ENCODE measurements at regions not wholly inside any gene's neighbourhood (a gene's known extent, or its start where the extent isn't known, plus 50 kb on each side); places are given as distances from the start of the nearest gene placed in this dataset.
A peak's percentile ranks its signal among the peaks of the same experiment; 100 is the strongest.
"Not testable (repeated sequence)": the region's sequence is repeated elsewhere in the genome, so short reads cannot be mapped to it uniquely, and the experiment has no call there.

DNA sequence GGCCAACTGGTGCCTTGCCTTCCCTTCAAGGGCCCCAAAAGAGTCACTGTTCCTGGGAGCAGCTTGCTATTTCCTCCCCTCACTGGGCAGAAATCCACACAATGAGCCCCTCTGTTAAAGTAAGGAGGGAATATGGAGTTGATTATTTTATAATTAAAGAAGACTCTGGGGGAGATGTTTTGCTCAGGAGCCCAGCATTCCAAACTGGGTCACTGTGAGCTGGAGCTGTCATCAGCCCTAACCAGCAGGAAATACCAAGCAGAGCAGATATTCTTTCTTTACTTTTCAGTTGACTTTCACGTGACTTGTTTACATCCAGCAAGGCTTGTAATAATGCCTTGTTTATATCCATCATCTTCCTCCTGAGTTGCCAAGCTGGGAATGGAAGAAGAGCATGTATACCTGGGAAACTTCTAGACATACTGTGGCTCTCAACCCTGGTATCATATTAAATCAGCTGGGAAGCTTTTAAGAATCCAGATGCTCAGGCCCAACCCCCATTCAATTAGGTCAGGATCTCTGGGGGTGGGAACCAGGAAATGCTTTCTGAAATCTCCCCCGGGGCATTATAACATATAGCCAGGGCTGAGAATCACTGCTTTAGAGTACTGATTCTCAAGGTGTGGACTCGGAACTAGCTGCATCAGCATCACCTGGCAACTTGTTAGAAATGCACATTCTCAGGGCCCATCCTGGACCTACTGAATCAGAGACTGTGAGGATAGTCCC, 175.6 kb upstream of the MYLIP start:
- DNase-seq, result no peak

DNA sequence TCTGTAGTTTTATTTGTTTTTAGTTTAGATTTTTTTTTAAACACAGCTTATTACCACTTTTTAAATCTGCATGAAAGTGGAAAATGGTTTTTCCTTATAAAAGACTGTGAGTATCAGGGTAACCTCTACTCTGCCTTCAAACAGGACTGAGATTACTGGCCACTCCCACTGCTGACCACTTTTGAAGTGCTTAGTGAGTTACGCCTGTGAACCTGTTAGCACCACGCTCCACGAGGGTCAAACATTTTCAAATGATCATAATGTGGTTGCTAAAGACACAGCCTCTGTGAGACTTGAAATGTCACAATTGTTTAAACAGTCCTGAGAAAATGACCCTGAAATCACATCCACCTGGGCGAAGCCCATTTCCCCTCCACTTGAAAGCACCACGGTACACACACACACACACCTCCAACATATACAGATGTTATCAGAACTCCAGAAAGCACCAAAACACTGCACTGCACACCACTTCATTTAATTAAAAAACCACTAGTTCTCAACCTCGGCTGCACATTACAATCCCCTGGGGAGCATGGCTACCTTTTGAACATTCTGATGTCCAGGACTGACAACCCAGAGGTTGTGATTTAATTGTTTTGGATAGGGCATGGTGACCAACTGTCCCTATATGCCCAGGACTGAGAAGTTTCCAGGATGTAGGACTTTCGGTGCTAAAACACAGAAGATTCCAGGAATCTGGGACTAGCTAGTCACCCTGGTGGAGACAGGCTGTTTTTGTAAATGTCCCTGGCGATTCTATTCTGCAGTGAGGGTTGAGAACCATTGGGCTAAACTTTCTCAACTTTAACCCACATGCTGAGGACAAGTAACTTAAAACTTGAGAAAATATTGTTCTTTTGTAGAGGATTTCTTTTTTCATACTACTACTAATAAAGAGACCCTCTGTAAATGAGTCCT, 176.4 kb upstream of the MYLIP start:
- no peak for DNase-seq

DNA sequence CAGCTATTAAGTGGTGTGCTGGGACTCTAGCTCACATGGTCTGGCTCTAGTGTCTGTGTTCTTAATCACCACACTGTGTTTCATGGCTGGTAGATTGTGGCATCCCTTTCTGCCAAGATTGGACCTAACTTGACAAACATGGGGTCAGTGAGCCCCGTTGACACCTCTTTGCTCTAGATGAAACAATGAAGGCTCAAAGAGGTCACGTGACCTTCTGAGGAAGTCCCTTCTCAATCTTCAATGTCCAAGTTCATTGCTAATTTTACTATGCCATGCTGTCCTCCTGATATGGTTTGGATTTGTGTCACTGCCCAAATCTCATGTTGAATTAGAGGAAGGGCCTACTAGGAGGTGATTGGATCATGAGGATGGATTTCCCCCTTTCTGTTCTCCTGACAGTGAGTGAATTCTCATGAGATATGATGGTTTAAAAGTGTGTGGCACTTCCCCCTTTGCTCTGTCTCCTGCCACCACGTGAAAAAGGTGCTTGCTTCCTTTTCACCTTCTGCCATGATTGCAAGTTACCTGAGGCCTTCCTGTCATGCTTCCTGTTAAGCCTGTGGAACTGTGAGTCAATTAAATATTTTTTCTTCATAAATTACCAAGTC, 177.8 kb upstream of the MYLIP start:
- no peak for DNase-seq

DNA sequence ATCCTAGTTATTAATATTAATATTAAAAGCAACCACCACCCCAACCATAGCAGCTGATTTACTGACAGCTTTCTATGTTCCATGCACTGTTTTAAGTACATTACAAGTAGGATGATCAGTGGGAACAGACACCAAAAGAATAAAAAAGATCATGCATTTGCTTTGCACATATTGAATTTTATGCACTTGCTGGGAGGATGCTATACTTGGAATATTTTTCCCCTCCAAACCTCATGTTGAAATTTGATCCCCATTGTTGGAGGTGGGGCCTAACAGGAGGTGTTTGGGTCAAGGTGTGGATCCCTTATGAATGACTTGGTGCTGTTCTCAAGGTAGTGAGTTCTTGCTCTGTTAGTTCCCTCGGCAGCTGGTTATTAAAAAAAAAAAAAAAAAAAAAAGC, 178.9 kb upstream of the MYLIP start:
- no peak for DNase-seq

DNA sequence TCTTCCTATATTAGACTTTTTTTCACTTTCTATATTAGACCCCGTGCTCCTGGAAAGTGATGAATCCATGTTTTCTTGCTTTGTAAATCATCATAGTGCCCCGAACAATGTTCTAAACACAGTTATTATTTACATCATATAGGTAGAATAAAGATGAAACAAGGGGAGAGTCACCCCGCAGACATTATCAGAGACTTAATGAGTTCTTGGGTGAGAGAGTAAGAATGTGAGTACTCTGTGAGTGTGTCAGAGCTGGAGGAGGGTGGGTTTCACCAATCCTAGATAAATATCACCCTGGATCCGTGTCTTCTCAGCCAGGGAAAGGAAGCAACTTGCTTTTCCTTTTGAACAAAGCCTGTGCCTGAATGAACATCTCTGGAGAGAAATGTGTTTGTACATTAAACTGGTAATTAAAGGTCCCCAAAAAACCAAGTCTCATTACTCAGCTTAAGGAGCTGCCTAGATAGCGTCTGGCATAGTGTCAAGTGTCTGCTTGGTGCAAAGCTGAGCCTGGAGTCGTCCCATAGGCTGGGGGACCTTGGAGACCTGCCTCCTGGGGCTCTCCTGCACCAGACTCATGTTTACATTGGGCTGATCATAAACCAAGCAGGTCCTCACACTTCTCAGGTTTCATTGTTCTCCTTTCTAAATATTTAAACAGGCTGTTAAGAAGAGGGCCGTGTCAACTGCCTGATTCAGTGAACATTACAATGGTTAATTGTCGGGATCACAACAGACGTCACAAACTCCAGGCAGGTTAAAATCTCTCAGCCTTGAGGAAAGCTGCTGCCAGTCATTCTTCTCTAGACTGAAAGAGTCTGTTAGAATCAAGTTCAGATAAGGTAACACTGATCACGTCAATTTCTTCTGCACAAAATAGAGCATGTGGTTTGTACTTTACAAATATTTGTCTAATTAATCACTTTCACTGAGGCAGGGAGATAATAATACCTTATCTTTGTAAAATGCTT, 179.7 kb upstream of the MYLIP start:
- DNase-seq, result peak; percentile 46

DNA sequence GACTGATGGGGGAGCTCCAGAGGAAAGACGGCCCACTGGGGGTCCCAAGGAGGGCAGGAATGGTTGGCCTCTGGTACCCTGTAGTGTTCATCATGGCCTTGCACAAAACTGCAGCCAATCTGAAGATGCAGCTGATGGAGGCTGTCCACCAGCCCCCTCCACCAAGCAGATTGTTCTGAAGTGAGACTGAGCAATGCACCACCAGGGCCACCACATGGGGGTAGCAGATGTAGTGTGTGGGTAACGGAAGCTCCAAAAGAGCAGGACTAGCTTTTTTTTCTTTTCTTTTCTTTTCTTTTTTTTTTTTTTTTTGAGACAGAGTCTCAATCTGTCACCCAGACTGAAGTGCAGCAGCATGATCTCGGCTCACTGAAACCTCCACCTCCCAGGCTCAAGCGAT, 181.0 kb upstream of the MYLIP start:
- DNase-seq, result no peak

DNA sequence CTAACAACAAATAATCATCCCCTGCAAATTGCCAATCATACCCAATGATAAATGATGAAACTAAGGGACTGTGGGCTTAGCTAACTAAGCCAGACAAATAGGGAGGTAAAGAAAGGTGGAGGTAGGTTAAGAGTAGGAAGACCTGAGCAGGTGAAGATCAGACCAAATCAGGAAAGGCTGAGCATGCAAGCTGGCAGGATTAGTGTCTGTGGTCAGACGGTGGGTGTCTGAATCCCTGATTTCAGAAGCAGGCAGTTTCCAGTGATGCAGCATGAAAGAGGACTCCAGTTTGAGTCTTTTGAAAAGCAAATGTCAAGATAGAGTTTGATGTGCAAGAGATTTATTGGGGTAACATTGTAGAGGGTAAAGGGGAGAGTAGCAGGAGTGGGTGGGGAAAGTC, 181.4 kb upstream of the MYLIP start:
- no peak for DNase-seq

DNA sequence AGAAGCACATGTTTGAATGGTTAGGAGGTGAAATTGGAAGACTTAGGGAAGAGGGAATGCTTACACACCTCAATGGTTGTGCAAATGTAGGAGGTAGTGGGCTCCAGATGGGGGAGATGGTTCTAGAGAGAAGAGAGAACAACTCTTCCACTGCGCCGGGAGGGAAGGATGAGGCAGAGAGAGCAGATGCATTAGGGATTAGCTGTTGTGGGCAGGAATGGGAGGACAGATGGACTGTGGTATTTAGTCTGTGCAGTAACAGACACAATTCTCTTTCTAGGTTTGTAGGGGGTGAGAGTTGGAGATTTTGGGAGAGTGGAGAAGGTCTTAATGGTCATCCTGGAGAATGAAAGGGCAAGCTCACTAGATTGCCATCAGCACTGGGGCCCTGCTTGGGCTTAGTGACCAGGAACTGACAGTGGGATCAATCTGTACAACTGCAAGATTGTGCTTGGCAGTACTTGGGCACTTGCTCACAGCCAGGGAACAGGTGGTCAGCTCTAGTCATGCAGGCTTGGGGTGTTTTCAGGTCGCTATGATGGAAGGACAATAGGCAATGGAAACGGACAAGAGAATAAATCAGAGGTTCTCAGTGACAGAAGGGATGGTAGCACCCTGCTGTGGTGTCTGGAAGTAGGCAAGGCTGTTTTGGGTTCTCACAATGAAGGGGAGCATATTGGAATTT, 182.0 kb upstream of the MYLIP start:
- DNase-seq, result no peak

DNA sequence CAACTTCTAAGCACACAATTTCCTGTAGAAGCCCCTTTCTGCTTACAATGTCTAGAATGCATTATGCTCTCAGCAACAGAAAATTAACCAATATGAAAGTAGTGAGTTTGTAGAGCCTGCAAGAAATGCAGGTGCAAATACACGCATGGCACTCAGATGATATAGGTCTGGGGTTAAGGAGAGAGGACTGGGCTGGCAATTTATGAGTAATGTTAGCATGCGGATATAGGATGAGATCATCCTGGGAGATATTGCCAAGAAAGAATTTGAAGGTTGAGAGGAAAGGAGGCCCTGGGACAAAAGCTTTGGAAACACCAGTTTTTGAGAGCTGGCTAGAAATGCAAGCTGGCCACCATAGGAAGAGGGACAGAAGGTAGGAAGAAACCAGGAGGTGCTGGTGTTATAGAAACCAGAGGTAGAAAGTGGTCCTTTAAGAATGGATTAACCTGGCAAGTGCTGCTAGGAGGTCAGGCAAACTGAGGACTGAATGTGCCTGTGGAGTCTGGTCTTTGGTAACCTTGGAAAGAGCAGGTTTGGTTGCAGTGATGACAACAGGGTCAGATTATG, 183.2 kb upstream of the MYLIP start:
- no peak for DNase-seq

DNA sequence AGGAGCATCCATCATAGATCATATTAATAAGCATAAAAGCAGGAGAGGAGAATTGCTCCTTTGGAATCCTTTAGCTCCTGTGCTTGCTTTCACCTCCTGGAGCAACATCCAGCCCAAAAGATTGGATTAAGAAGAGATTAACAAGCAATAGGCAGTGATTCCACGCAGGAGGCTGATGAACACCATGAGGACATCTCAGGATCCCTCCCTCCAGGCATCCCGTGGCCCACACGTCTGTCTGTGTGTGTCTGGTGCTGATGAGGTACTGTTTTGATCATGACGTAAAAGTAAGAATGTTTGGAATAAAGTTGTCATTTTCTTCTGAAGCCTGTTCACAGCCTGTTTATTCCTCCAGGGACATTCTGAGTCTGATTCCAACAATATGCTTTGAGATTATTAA, 185.5 kb upstream of the MYLIP start:
- no peak for DNase-seq

DNA sequence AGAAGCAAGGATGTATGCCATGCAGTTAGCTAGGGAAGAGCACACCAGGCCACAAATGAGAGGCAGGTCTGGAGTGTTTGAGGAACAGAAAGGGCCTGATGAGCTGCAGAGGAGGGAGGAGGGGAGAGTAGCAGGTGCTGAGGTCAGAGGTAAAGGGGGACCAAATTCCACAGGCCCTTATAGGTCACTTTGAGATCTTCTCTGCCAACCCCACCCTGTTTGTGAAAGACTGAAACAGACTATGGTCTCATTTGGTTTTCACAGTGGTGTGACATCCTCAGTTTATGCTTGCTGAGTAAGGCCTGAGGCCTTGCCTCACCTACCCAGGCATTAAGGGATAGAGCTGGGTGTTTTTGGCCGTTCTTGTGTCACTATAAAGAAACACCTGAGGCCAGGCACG, 187.7 kb upstream of the MYLIP start:
- no peak for DNase-seq

DNA sequence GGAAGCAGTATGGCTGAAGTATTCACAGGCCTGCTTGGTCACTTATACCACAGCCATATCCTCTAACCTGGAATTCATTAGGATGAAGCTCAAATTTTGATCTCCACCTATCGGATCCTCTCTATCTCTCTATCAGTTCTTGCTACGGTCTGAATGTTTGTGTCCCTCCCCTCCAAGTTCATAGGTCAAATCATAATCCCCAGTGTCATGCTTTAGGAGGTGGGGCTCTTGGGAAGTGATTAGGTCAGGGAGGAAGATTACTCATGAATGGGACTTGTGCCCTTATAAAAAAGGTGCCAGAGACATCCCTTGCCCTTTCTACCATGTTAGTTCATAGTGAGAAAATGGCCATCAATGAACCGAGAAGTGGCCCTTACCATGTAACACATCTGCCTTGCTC, 190.8 kb upstream of the MYLIP start:
- no peak for DNase-seq

DNA sequence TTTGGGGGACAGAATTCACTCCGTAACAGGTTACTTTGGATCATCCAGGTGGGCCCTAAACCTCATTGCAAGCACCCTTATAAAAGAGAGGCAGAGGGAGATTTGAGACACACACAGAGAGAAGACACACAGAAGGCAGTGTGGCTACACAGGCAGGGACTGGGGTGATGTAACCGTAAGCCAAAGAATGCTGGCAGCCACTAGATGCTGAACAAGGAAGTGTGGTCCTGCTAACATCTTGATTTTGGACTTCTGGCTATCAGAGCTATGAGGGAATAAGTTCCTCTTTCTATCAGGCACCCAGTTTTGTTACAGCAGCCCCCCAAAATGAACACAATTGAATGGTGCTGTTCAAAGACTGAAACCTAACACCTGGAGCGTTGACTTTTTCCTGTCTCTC, 191.3 kb upstream of the MYLIP start:
- DNase-seq, result no peak

DNA sequence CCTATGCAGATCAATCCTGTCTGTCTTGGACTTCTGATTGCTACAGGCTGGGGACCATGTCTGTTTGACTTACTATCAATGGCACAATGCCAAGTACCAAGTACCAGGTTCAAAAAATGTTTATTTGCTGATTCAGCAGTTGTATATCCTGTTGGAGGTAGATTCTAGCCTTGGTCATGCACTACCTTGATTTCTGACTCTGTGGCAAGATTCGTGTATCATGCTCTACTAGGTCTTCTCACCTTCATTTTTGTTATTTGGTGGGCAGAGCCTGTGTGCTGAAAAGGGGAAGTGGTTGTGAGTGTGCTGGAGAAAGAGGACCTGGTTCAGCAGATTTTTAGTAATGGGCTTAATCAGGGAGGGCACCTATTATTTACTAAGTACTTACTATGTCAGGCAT, 192.4 kb upstream of the MYLIP start:
- DNase-seq, result no peak

DNA sequence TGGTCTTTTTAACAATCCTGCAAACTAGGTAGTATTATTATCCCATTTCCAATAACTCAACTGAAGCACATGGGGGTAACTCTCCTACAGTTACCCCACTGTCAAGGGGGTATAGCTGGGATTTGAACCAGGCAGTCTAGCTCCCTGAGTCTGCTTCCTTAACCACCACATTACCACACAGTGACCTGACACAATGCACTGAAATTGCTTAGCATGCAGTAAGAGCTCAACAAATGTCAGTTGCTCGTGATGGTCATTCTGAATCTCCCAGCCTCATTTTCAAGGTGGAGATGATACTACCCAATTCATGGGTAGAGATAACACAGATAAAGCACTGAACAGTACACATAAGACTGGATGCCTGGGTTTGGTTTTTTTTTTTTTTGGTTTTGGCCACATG, 193.2 kb upstream of the MYLIP start:
- no peak for DNase-seq

DNA sequence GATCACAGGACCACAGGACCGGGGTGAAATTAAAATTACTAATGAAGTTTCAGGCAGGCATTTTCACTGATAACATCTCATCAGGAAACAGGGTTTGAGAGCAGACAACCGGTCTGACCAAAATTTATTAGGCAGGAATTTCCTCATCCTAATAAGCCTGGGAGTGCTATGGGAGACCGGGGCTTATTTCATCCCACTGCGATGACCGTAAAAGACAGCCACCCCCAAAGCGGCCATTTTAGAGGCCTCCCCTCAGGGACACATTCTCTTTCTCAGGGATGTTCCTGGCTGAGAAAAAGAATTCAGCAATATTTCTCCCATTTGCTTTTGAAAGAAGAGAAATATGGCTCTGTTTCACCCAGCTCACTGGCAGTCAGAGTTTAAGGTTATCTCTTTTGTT, 197.2 kb upstream of the MYLIP start:
- not testable (repeated sequence) for DNase-seq

DNA sequence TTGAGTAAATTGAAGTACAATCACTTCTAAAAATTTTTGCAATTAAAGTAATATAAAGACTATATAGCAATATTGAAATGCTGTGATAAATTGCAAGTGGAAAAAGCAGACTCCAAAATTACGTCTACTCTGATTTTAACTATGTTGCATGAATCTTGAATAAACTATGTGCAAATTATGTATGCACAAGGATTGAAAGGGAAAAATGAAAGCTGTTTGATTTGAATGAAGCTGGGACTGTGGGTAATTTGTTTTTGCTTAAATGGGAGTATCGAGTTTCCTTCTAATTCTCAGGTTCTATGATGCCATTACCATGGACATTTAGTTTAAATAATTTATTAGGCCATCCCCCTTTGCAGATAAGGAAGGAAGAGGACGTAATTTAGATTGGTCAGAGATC, 198.7 kb upstream of the MYLIP start:
- DNase-seq, result no peak

DNA sequence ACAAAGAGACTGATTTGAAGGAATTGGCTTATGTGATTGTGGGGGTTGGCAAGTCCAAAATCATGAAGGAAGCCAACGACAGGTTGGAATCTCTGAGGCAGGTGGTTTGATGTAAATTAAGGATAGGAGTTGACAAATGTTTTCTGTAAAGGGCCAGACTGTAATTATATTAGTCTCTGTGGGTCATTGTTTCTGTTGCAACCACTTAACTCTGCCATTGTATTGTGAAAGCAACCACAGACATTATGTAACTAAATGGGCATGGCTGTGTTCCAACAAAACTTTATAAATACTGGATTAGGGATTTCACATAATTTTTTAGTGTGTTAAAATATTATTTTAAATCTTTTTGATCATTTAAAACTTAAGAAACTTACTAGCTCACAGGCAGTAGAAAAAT, 199.2 kb upstream of the MYLIP start:
- no peak for DNase-seq

DNA sequence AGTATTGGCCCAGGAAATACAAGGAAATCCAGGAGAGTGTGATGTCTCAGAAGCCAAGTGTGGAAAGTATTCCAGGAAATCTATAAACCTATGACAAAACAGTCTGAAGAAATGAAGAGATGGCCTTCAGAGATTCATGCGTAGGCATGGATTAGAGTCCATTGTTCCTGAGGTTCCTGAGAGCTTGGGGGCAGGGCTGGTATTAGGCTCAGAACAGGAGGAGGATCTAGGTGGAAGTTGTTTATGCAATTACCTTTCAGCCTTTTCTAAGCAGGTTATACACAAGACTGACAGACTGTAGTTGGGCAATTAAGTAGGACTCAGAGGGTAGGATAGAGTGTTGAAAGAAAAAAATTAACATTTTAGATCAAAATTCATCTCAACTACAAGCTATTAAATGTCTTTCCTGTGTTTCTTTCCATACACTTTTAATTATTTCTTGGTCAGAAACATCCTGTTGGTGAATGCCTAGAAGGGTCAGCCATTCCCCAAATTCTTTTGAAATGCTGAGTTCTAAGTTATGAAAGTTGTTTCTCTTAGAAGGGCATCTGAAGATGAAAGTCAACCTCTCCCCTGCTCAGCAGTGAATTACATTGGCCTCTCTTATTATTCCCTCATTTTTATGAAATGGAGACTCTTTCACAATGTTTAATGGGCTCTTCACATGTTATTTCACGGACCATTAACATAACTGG, 201.2 kb upstream of the MYLIP start:
- no peak for DNase-seq

DNA sequence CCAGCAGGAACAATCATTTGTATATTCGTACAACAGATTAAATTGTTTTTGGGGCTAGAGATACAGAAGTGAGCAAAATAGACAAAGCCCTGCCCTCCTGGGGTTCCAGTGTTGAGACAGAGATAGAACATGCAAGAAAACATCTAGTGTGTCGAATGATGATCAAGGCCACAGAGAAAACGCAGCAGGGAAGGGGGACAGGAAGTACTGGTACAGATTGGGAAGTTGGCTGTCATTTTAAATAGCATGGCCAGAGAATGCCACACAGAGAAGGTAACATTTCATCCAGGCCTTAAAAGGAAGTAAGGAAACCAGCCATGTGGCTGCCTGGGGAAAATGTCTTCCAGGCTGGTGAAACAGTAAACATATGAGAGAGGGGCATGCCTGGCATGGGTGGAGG, 202.6 kb upstream of the MYLIP start:
- DNase-seq, result no peak

DNA sequence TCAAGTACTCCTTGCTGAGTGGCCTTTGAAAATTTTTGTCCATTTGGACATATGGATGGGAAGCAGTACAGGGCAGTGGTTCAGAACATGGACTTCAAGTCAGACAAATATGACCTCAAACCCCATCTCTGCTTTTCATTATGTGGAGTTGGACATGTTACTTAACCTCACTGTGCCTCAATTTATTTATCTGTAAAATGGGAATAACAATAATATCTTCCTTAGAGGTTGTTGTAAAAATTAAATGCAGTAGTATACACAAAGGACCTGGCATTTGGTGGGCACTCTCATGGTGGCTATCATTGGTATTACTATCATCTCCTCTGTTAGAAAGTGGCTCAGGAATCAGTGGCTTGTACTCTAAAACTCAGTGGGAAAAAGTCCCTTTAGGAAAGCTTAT, 204.0 kb upstream of the MYLIP start:
- no peak for DNase-seq

Data from NCI-H1694 (cell line).